Right lobe of liver (tissue), 4 donors: ENCODE measurements at regions not wholly inside any gene's neighbourhood (a gene's known extent, or its start where the extent isn't known, plus 50 kb on each side); places are given as distances from the start of the nearest gene placed in this dataset.

Experiments used
- CTCF ChIP-seq, 4 donors: fragments of 200-600 bp in 3 of 4; fragments of 450-650 bp in 1 of 4; IDR thresholded peaks; one replicate each; pipeline versions ENCODE4 v1.5.1 to v1.8.0; 2016 to 2022; ENCODE audit warnings: antibody characterized with exemption in 4 of 4, mild to moderate bottlenecking in 2 of 4
- POLR2A ChIP-seq: fragments of 450-650 bp; IDR thresholded peaks from one replicate; pipeline ENCODE4 v1.6.1; 2017; ENCODE audit warnings: antibody characterized with exemption, mild to moderate bottlenecking
- donor health status: DM: no; HTN: no; CAD: no.
- donor health status: DM: no; HTN: no; CAD: no.
- donor health status: DM: no; HTN: yes; CAD: no.

GRCh38 chr4:114038762-114039387 is 59.4 kb upstream of the ARSJ start:
- no peak for TF ChIP-seq POLR2A
- TF ChIP-seq CTCF (IDR thresholded peaks at IDR 0.05): no peak
